ENCODE measurements at regions not wholly inside any gene's neighbourhood (a gene's known extent, or its start where the extent isn't known, plus 50 kb on each side); places are given as distances from the start of the nearest gene placed in this dataset.

DNA sequence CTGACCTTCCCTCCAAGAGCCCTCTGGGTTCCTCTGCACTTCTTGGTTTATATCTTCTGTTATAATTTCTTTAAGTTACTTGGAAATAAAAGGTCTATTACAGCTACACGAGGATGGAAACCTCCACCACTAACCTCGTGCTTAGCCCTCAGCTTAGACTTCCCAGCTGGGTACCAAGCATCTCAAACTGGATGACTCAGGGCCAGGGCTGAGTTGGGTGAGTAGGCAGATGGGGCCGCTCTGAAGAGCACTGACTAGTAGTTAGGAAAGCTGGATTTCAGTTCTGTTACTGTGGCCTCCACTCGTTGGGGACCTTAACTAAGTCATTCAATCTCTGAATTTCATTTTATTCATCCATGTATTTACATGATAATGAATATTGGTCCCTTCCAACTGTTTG is 1036.6 kb downstream of the IGSF11 start:
- Mint-ChIP-seq H3K36me3 (no peaks in the 10 kb centered on the region), H3K27ac (no peak overlapping the region), H3K4me3 (no peak overlapping the region), H3K9me3 (no peaks in the 10 kb centered on the region), H3K4me1 (ENCODE audit: unreplicated experiment) (no peaks in the 10 kb centered on the region), H3K27me3 (peaks cover 9% of the 10 kb centered on the region)
- no peak for TF ChIP-seq CTCF (conservative IDR thresholded peaks at IDR 0.05)
- no peak for DNase-seq (ENCODE audit: extremely low spot score, unreplicated experiment)

DNA sequence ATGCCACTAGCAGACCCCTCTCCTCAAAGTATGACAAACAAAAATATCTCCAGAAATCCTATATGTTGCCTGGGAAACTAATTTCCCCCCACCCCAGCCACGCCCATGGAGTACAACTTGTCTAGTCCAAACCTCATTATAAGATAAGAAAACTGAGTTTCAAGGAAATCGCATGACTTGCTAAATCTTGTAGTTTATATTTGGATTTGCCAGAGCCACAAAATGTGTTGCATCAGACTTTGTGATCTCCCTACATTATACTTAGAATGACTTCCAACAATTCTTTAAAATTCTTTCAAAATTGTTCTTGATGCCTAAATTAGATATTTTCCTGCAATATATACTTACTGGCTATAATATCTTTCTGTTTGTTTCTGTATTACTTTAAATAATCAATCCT is 1034.4 kb downstream of the IGSF11 start:
- no peak overlapping the region for H3K27ac Mint-ChIP-seq
- H3K4me3 Mint-ChIP-seq = no peak overlapping the region
- no peak for TF ChIP-seq CTCF (conservative IDR thresholded peaks at IDR 0.05)
- H3K36me3 Mint-ChIP-seq = no peaks in the 10 kb centered on the region
- no peaks in the 10 kb centered on the region for H3K4me1 Mint-ChIP-seq (ENCODE audit: unreplicated experiment)
- no peak for DNase-seq (ENCODE audit: extremely low spot score, unreplicated experiment)
- no peaks in the 10 kb centered on the region for H3K9me3 Mint-ChIP-seq
- peaks cover 10% of the 10 kb centered on the region for H3K27me3 Mint-ChIP-seq

GRCh38 chr3:118001380-118001779 is 1033.3 kb downstream of the IGSF11 start:
- peaks cover 10% of the 10 kb centered on the region for H3K27me3 Mint-ChIP-seq
- H3K4me3 Mint-ChIP-seq = no peak overlapping the region
- TF ChIP-seq CTCF (conservative IDR thresholded peaks at IDR 0.05) = no peak
- DNase-seq (ENCODE audit: extremely low spot score, unreplicated experiment) = no peak
- H3K27ac Mint-ChIP-seq = no peak overlapping the region
- H3K4me1 Mint-ChIP-seq (ENCODE audit: unreplicated experiment) = no peaks in the 10 kb centered on the region
- no peaks in the 10 kb centered on the region for H3K9me3 Mint-ChIP-seq
- no peaks in the 10 kb centered on the region for H3K36me3 Mint-ChIP-seq

DNA sequence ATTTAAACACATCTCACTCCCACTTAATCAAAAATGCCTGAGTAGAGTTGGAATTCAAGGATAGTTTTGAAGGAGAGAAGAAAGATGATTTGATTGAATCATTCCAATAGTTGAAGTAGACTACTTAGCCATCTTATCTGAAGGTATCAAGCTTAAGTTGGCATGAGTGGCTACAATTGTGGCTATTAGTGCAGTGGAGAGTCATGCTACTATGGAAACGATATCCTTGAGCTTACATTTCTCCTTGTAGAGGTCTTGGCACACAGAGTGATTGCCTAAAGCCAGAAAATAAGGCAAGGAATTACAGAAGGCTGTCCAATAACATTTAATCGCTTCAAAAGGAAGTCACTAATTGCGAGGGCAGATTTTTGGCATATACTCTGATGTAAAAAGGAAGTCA is 1022.7 kb downstream of the IGSF11 start:
- DNase-seq (ENCODE audit: extremely low spot score, unreplicated experiment) = no peak
- TF ChIP-seq CTCF (conservative IDR thresholded peaks at IDR 0.05) = no peak
- Mint-ChIP-seq H3K36me3 (no peaks in the 10 kb centered on the region), H3K4me1 (ENCODE audit: unreplicated experiment) (no peaks in the 10 kb centered on the region), H3K27me3 (peaks cover 19% of the 10 kb centered on the region), H3K4me3 (no peak overlapping the region), H3K9me3 (no peaks in the 10 kb centered on the region), H3K27ac (no peak overlapping the region)

GRCh38 chr3:118029049-118029448 is 1005.6 kb downstream of the IGSF11 start:
- Mint-ChIP-seq H3K9me3 (peaks cover 6% of the 10 kb centered on the region), H3K4me3 (no peak overlapping the region), H3K4me1 (ENCODE audit: unreplicated experiment) (no peaks in the 10 kb centered on the region), H3K27me3 (no peaks in the 10 kb centered on the region), H3K27ac (no peak overlapping the region), H3K36me3 (no peaks in the 10 kb centered on the region)
- no peak for DNase-seq (ENCODE audit: extremely low spot score, unreplicated experiment)
- TF ChIP-seq CTCF (conservative IDR thresholded peaks at IDR 0.05) = no peak

- Mint-ChIP-seq H3K27ac (no peak overlapping the region), H3K27me3 (no peaks in the 10 kb centered on the region), H3K9me3 (no peaks in the 10 kb centered on the region), H3K4me3 (no peak overlapping the region), H3K36me3 (no peaks in the 10 kb centered on the region), H3K4me1 (ENCODE audit: unreplicated experiment) (no peaks in the 10 kb centered on the region)
- no peak for DNase-seq (ENCODE audit: extremely low spot score, unreplicated experiment)
- TF ChIP-seq CTCF (conservative IDR thresholded peaks at IDR 0.05) = no peak
Measured at GRCh38 chr3:118036215-118036614, 998.4 kb downstream of the IGSF11 start.

Data from type B pancreatic cell (in vitro differentiated cells).